Esophagus squamous epithelium (tissue), 5 donors: ENCODE measurements at regions not wholly inside any gene's neighbourhood (a gene's known extent, or its start where the extent isn't known, plus 50 kb on each side); places are given as distances from the start of the nearest gene placed in this dataset.

ENCODE experiments used
- DNase-seq: peaks from one replicate; lab custom pipeline; 2025; lab: John Stamatoyannopoulos, UW
- H3K27ac ChIP-seq, 4 donors: fragments of 200-600 bp; sonication (generic); one replicate each; pipeline ENCODE4 v1.5.1; 2016 to 2019; ENCODE audit warnings: mild to moderate bottlenecking in 1 of 4
- H3K27me3 ChIP-seq, 4 donors: fragments of 200-600 bp; sonication (generic); 1 replicate in 3 of 4; 2 replicates in 1 of 4; pipeline versions ENCODE4 v1.5.1 to v1.6.0; 2017 to 2021; ENCODE audit warnings: antibody characterized with exemption in 1 of 4
- H3K36me3 ChIP-seq, 3 donors: fragments of 200-600 bp; sonication (generic); one replicate each; pipeline ENCODE4 v1.5.1; 2016 to 2019
- H3K4me1 ChIP-seq, 3 donors: fragments of 200-600 bp; sonication (generic); one replicate each; pipeline ENCODE4 v1.5.1; 2017 to 2019
- H3K4me3 ChIP-seq, 4 donors: fragments of 200-600 bp; sonication (generic); 1 replicate in 3 of 4; 2 replicates in 1 of 4; pipeline ENCODE4 v1.5.1; 2016 to 2019; ENCODE audit warnings: mild to moderate bottlenecking in 2 of 4, moderate library complexity in 1 of 4
- H3K9me3 ChIP-seq, 3 donors: fragments of 200-600 bp; sonication (generic); one replicate each; pipeline ENCODE4 v1.5.1; 2016 to 2019
- CTCF ChIP-seq, 6 experiments: fragments of 450-650 bp in 4 of 6; fragments of 200-600 bp in 2 of 6; sonication (generic) in 2 of 6; IDR thresholded peaks; one replicate each; pipeline ENCODE4 v1.5.1; 2016 to 2019; ENCODE audit warnings: antibody characterized with exemption in 6 of 6, mild to moderate bottlenecking in 4 of 6, moderate library complexity in 4 of 6
- POLR2A ChIP-seq, 4 donors: fragments of 450-650 bp; IDR thresholded peaks; one replicate each; pipeline ENCODE4 v1.6.1; 2017; ENCODE audit warnings: antibody characterized with exemption in 4 of 4, mild to moderate bottlenecking in 4 of 4, moderate library complexity in 3 of 4
- WGBS, 2 donors: methylation state at CpG; one replicate each; pipeline ENCODE4 v1.1.5; 2018; 5-methylcytosine and 5-hydroxymethylcytosine counted together
- intact Hi-C: fragments of 100-400 bp; cut with DNase I; formaldehyde crosslinking; loops from one replicate; pipeline ENCODE4 v1.15.0; 2022
- donor health status: DM: yes; HTN: yes; CAD: no.

GRCh38 chr9:110006657-110007056, 201.3 kb downstream of the C9orf152 start:
- no peaks in the 10 kb centered on the region for H3K9me3 ChIP-seq
- no peak overlapping the region for H3K4me3 ChIP-seq
- no peaks in the 10 kb centered on the region for H3K27me3 ChIP-seq
- no peaks in the 10 kb centered on the region for H3K36me3 ChIP-seq
- 66 to 70% methylated on average over 2 of the region's 2 CpGs for WGBS, 2 donors
- DNase-seq: no peak
- no peaks in the 10 kb centered on the region for H3K4me1 ChIP-seq
- intact Hi-C loops: no loop called here
- no peak overlapping the region for H3K27ac ChIP-seq
- TF ChIP-seq POLR2A (IDR thresholded peaks at IDR 0.05) (no peak), CTCF (IDR thresholded peaks at IDR 0.05) (no peak)

GRCh38 chr9:110007477-110008270, 200.3 kb downstream of the C9orf152 start:
- intact Hi-C loops: no loop called here
- Histone ChIP-seq H3K27ac (no peak overlapping the region), H3K9me3 (no peaks in the 10 kb centered on the region), H3K4me3 (no peak overlapping the region), H3K27me3 (no peaks in the 10 kb centered on the region), H3K4me1 (no peaks in the 10 kb centered on the region), H3K36me3 (no peaks in the 10 kb centered on the region)
- 81 to 84% methylated on average over 3 of the region's 3 CpGs for WGBS, 2 donors
- no peak for TF ChIP-seq POLR2A (IDR thresholded peaks at IDR 0.05)
- no peak for TF ChIP-seq CTCF (IDR thresholded peaks at IDR 0.05)
- no peak for DNase-seq

DNA sequence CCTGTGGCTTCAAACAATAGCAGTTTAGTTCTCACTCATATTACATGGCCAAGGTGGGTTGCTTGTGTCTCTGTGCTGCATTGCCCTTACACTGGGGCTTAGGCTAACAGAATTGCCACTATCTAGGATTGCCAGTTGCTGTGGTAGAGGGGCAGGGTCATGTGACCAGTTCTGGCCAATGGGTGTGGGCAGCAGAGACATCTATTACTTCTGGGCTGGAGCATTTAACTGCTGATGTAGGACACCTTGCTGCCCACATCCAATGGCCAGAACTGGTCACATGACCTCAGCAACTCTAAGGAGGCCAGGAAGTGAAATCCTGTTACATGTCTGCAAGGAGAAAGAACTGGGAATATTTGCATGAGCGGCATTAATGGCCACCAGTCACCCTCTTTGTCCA, 199.3 kb downstream of the C9orf152 start:
- Histone ChIP-seq H3K27ac (no peak overlapping the region), H3K9me3 (no peaks in the 10 kb centered on the region), H3K27me3 (no peaks in the 10 kb centered on the region), H3K4me1 (no peaks in the 10 kb centered on the region), H3K4me3 (no peak overlapping the region), H3K36me3 (no peaks in the 10 kb centered on the region)
- DNase-seq: no peak
- no peak for TF ChIP-seq CTCF (IDR thresholded peaks at IDR 0.05)
- no peak for TF ChIP-seq POLR2A (IDR thresholded peaks at IDR 0.05)
- 81 to 100% methylated on average over 1 of the region's 1 CpG for WGBS, 2 donors
- intact Hi-C loops: no loop called here

DNA sequence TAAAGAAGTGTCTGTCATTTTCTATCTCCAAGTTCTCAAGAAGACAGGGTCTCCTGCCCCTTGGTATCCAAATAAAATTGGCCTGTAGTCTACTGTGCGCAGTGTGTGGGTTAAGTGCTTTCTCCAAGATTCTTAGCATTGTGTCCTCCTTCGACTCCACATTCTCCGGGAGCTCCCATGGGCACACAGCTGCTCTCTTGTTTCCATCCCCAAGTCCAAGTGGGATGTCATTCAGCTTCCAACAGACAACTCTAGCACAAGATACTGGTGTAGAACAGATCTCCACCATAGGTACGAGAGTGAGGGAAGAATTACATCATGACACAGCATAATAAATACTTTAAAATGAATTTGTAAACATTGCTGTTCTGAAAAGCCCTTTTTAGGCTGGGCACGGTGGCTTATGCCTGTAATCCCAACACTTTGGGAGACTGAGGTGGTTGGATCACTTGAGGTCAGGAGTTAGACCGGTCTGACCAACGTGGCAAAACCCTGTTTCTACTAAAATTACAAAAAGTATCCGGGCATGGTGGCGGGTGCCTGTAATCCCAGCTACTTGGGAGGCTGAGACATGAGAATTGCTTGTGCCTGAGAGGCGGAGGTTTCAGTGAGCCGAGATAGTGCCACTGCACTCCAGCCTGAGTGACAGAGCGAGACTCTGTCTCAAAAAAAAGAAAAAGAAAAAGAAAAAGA, 196.2 kb downstream of the C9orf152 start:
- H3K27ac ChIP-seq: no peak overlapping the region
- H3K9me3 ChIP-seq: no peaks in the 10 kb centered on the region
- DNase-seq: no peak
- 81 to 87% methylated on average over 12 of the region's 12 CpGs for WGBS, 2 donors
- no peaks in the 10 kb centered on the region for H3K36me3 ChIP-seq
- intact Hi-C loops: no loop called here
- no peak for TF ChIP-seq CTCF (IDR thresholded peaks at IDR 0.05)
- TF ChIP-seq POLR2A (IDR thresholded peaks at IDR 0.05): no peak
- no peak overlapping the region for H3K4me3 ChIP-seq
- H3K27me3 ChIP-seq: no peaks in the 10 kb centered on the region
- H3K4me1 ChIP-seq: no peaks in the 10 kb centered on the region

- DNase-seq: no peak
- H3K36me3 ChIP-seq: no peaks in the 10 kb centered on the region
- H3K27ac ChIP-seq: no peak overlapping the region
- no peaks in the 10 kb centered on the region for H3K9me3 ChIP-seq
- intact Hi-C loops: no loop called here
- H3K4me3 ChIP-seq: no peak overlapping the region
- no peak for TF ChIP-seq POLR2A (IDR thresholded peaks at IDR 0.05)
- TF ChIP-seq CTCF (IDR thresholded peaks at IDR 0.05): no peak
- no peaks in the 10 kb centered on the region for H3K27me3 ChIP-seq
- 0 to 94% methylated on average over 1 of the region's 1 CpG for WGBS, 2 donors
- H3K4me1 ChIP-seq: no peaks in the 10 kb centered on the region
Observed at GRCh38 chr9:110013064-110013463, 194.9 kb downstream of the C9orf152 start.
